Bronchial epithelial cell (primary cell): ENCODE measurements at regions not wholly inside any gene's neighbourhood (a gene's known extent, or its start where the extent isn't known, plus 50 kb on each side); places are given as distances from the start of the nearest gene placed in this dataset.

ENCODE experiments used
- DNase-seq: peaks from one replicate; pipeline ENCODE4 v3.0.0-alpha.2; 2010; ENCODE audit warnings: low read depth
- FAIRE-seq: peaks from 2 replicates; lab custom pipeline; 2011; peaks lifted over from hg19 to GRCh38; lab: Jason Lieb, UNC
- H3K27me3 ChIP-seq: 2 replicates; pipeline ENCODE4 v1.5.1; 2011; ENCODE audit warnings: low read length; ENCODE audit not compliant: control insufficient read depth, insufficient read depth
- H3K36me3 ChIP-seq: 2 replicates; pipeline ENCODE4 v1.5.1; 2011; ENCODE audit warnings: low read length; ENCODE audit not compliant: control insufficient read depth, insufficient read depth
- H3K4me3 ChIP-seq: 2 replicates; pipeline ENCODE4 v1.5.1; 2011; ENCODE audit warnings: mild to moderate bottlenecking, low read depth, low read length, control low read depth
- CTCF ChIP-seq: IDR thresholded peaks from 2 replicates; pipeline ENCODE4 v1.5.1; 2011; ENCODE audit warnings: mild to moderate bottlenecking, moderate library complexity, low read length, control low read depth, inconsistent platforms; ENCODE audit not compliant: insufficient read depth, severe bottlenecking

- no peak for DNase-seq
- FAIRE-seq: no peak
Measured at GRCh38 chr12:125533434-125534029, 468.3 kb downstream of the AACS start.

GRCh38 chr12:125538401-125539199 lies 473.4 kb downstream of the AACS start:
- Histone ChIP-seq H3K4me3 (no peak overlapping the region), H3K27me3 (no peaks in the 10 kb centered on the region), H3K36me3 (no peaks in the 10 kb centered on the region)
- DNase-seq: no peak
- TF ChIP-seq CTCF: no peak
- FAIRE-seq: no peak

More at GRCh38 chr12:125533434-125534029, 468.3 kb downstream of the AACS start:
- Histone ChIP-seq H3K36me3 (no peaks in the 10 kb centered on the region), H3K27me3 (no peaks in the 10 kb centered on the region), H3K4me3 (no peak overlapping the region)
- TF ChIP-seq CTCF: peak; percentile 55

GRCh38 chr12:125540580-125541204 lies 475.5 kb downstream of the AACS start:
- no peak overlapping the region for H3K4me3 ChIP-seq
- FAIRE-seq (no peak), DNase-seq (no peak)
- H3K27me3 ChIP-seq: no peaks in the 10 kb centered on the region
- no peak for TF ChIP-seq CTCF
- H3K36me3 ChIP-seq: no peaks in the 10 kb centered on the region

- no peak for TF ChIP-seq CTCF
- FAIRE-seq: no peak
- no peak overlapping the region for H3K4me3 ChIP-seq
Measured at GRCh38 chr12:125544960-125545359, 479.7 kb downstream of the AACS start.

GRCh38 chr12:125549171-125549570 lies 483.9 kb downstream of the AACS start:
- Histone ChIP-seq H3K4me3 (no peak overlapping the region), H3K36me3 (no peaks in the 10 kb centered on the region), H3K27me3 (no peaks in the 10 kb centered on the region)
- no peak for TF ChIP-seq CTCF
- DNase-seq (no peak), FAIRE-seq (no peak)

More at GRCh38 chr12:125544960-125545359, 479.7 kb downstream of the AACS start:
- Histone ChIP-seq H3K27me3 (no peaks in the 10 kb centered on the region), H3K36me3 (no peaks in the 10 kb centered on the region)
- no peak for DNase-seq
